Activated CD8-positive, alpha-beta T cell treated with anti-CD3 and anti-CD28 coated beads for 36 hours (primary cell): ENCODE measurements at regions not wholly inside any gene's neighbourhood (a gene's known extent, or its start where the extent isn't known, plus 50 kb on each side); places are given as distances from the start of the nearest gene placed in this dataset.

Experiments
- ATAC-seq: fragments of 200-7000 bp; cut with Tn5 transposase; one replicate; pipeline ENCODE4 v1.10.0; 2021; ENCODE audit warnings: mild to moderate bottlenecking, moderate library complexity
- CTCF ChIA-PET: fragments of 350-600 bp; sonication (Branson Sonifier 250); formaldehyde crosslinking; loops from one replicate; lab custom pipeline; 2021; ENCODE audit warnings: antibody characterized with exemption; lab: Charles Lee
- POLR2A ChIA-PET: fragments of 350-600 bp; sonication (Branson Sonifier 250); formaldehyde crosslinking; loops from one replicate; lab custom pipeline; 2021; ENCODE audit warnings: antibody characterized with exemption; lab: Charles Lee
- DNase-seq: peaks from one replicate; pipeline ENCODE4 v3.0.0-alpha.2; 2020
- H3K27ac Mint-ChIP-seq: one replicate; pipeline ENCODE4 v1.8.0; 2021; ENCODE audit warnings: mild to moderate bottlenecking, mixed read lengths
- H3K27me3 Mint-ChIP-seq: one replicate; pipeline ENCODE4 v1.8.0; 2021; ENCODE audit warnings: mixed read lengths
- H3K36me3 Mint-ChIP-seq: one replicate; pipeline ENCODE4 v1.8.0; 2021; ENCODE audit warnings: low read depth, mixed read lengths
- H3K4me1 Mint-ChIP-seq: one replicate; pipeline ENCODE4 v1.8.0; 2021; ENCODE audit warnings: low read depth, mixed read lengths
- H3K4me3 Mint-ChIP-seq: one replicate; pipeline ENCODE4 v1.8.0; 2021; ENCODE audit warnings: mild to moderate bottlenecking, moderate library complexity, mixed read lengths
- H3K9me3 Mint-ChIP-seq: one replicate; pipeline ENCODE4 v1.8.0; 2021; ENCODE audit warnings: mixed read lengths
- CTCF ChIP-seq: fragments of 200-600 bp; IDR thresholded peaks from one replicate; pipeline ENCODE4 v1.8.0; 2022; ENCODE audit warnings: antibody characterized with exemption, mild to moderate bottlenecking
- intact Hi-C: fragments of 100-400 bp; cut with micrococcal nuclease; formaldehyde crosslinking; loops from one replicate; pipeline ENCODE4 v1.10.0; 2022

- no peak for TF ChIP-seq CTCF
- intact Hi-C loops = no loop called here
- H3K27me3 Mint-ChIP-seq = peaks cover 1% of the 10 kb centered on the region
- H3K4me1 Mint-ChIP-seq = no peaks in the 10 kb centered on the region
- H3K4me3 Mint-ChIP-seq = no peak overlapping the region
- no peak for ATAC-seq
- no peaks in the 10 kb centered on the region for H3K36me3 Mint-ChIP-seq
- H3K27ac Mint-ChIP-seq = no peak overlapping the region
- no peaks in the 10 kb centered on the region for H3K9me3 Mint-ChIP-seq
- ChIA-PET POLR2A (no interaction called here), CTCF (no interaction called here)
- DNase-seq = no peak
Observed at GRCh38 chr3:72606005-72606800, 242.0 kb downstream of the SHQ1 start.

- Mint-ChIP-seq H3K9me3 (no peaks in the 10 kb centered on the region), H3K27me3 (peaks cover 1% of the 10 kb centered on the region), H3K27ac (no peak overlapping the region), H3K36me3 (no peaks in the 10 kb centered on the region), H3K4me3 (no peak overlapping the region), H3K4me1 (no peaks in the 10 kb centered on the region)
- no peak for TF ChIP-seq CTCF
- DNase-seq = no peak
- ChIA-PET POLR2A (no interaction called here), CTCF (interaction anchor here (0.7 kb wide), 1 partner anchor 776 kb away, joined by 3 read pairs; no protein-coding TSS in a partner anchor)
- no peak for ATAC-seq
- intact Hi-C loops = no loop called here
Observed at GRCh38 chr3:72604328-72604727, 243.9 kb downstream of the SHQ1 start.

- H3K36me3 Mint-ChIP-seq = no peaks in the 10 kb centered on the region
- no peaks in the 10 kb centered on the region for H3K9me3 Mint-ChIP-seq
- no peak overlapping the region for H3K4me3 Mint-ChIP-seq
- intact Hi-C loops = no loop called here
- ATAC-seq (no peak), DNase-seq (no peak)
- ChIA-PET CTCF (no interaction called here), POLR2A (no interaction called here)
- H3K4me1 Mint-ChIP-seq = no peaks in the 10 kb centered on the region
- no peak for TF ChIP-seq CTCF
- H3K27ac Mint-ChIP-seq = no peak overlapping the region
- peaks cover 1% of the 10 kb centered on the region for H3K27me3 Mint-ChIP-seq
Observed at GRCh38 chr3:72601983-72602750, 246.1 kb downstream of the SHQ1 start.

GRCh38 chr3:72601060-72601459 is 247.2 kb downstream of the SHQ1 start:
- POLR2A ChIA-PET = no interaction called here
- Mint-ChIP-seq H3K9me3 (no peaks in the 10 kb centered on the region), H3K36me3 (no peaks in the 10 kb centered on the region), H3K4me3 (no peak overlapping the region), H3K4me1 (no peaks in the 10 kb centered on the region), H3K27ac (no peak overlapping the region), H3K27me3 (peaks cover 1% of the 10 kb centered on the region)
- intact Hi-C loops = no loop called here
- DNase-seq (no peak), ATAC-seq (no peak)
- CTCF ChIA-PET = interaction anchor here (2.1 kb wide), 1 partner anchor 66 kb away, joined by 5 read pairs; no protein-coding TSS in a partner anchor
- no peak for TF ChIP-seq CTCF

GRCh38 chr3:72597756-72598195 is 250.5 kb downstream of the SHQ1 start:
- no peak overlapping the region for H3K27ac Mint-ChIP-seq
- H3K27me3 Mint-ChIP-seq = no peaks in the 10 kb centered on the region
- no peak for ATAC-seq
- ChIA-PET CTCF (no interaction called here), POLR2A (no interaction called here)
- intact Hi-C loops = no loop called here
- no peaks in the 10 kb centered on the region for H3K36me3 Mint-ChIP-seq
- H3K4me1 Mint-ChIP-seq = no peaks in the 10 kb centered on the region
- H3K9me3 Mint-ChIP-seq = no peaks in the 10 kb centered on the region
- H3K4me3 Mint-ChIP-seq = no peak overlapping the region
- no peak for DNase-seq
- TF ChIP-seq CTCF = no peak
